ENCODE measurements at regions not wholly inside any gene's neighbourhood (a gene's known extent, or its start where the extent isn't known, plus 50 kb on each side); places are given as distances from the start of the nearest gene placed in this dataset.

- TF ChIP-seq CTCF (IDR thresholded peaks at IDR 0.05), result no peak
- no peak for TF ChIP-seq POLR2AphosphoS5 (IDR thresholded peaks at IDR 0.05)
- TF ChIP-seq POLR2A (IDR thresholded peaks at IDR 0.05), result no peak
- TF ChIP-seq EP300 (IDR thresholded peaks at IDR 0.05), result no peak
These were observed 1106.5 kb upstream of the TMPRSS15 start for GRCh38 chr21:19510057-19510456.
